ENCODE measurements at regions not wholly inside any gene's neighbourhood (a gene's known extent, or its start where the extent isn't known, plus 50 kb on each side); places are given as distances from the start of the nearest gene placed in this dataset.

GRCh38 chr4:149176039-149176438 lies 639.6 kb downstream of the IQCM start:
- FAIRE-seq: no peak
- no peak for DNase-seq (ENCODE audit: insufficient read length, low spot score)
- TF ChIP-seq POU2F2 (IDR thresholded peaks at IDR 0.05; ENCODE audit: low read depth, low read length) (no peak), PAX5 (IDR thresholded peaks at IDR 0.05; ENCODE audit: insufficient read depth, low read length, severe bottlenecking) (no peak), POLR2A (IDR thresholded peaks at IDR 0.05; ENCODE audit: low read depth, low read length) (no peak), SPI1 (IDR thresholded peaks at IDR 0.05; ENCODE audit: low read depth, low read length) (no peak), POLR2AphosphoS5 (IDR thresholded peaks at IDR 0.05; ENCODE audit: low read depth, low read length) (no peak), TAF1 (IDR thresholded peaks at IDR 0.05; ENCODE audit: low read depth, low read length) (no peak)

- no peak for TF ChIP-seq POLR2AphosphoS5 (IDR thresholded peaks at IDR 0.05; ENCODE audit: low read depth, low read length)
- TF ChIP-seq PAX5 (IDR thresholded peaks at IDR 0.05; ENCODE audit: insufficient read depth, low read length, severe bottlenecking): no peak
- no peak for TF ChIP-seq TAF1 (IDR thresholded peaks at IDR 0.05; ENCODE audit: low read depth, low read length)
- TF ChIP-seq POLR2A (IDR thresholded peaks at IDR 0.05; ENCODE audit: low read depth, low read length): no peak
- no peak for TF ChIP-seq SPI1 (IDR thresholded peaks at IDR 0.05; ENCODE audit: low read depth, low read length)
- no peak for TF ChIP-seq POU2F2 (IDR thresholded peaks at IDR 0.05; ENCODE audit: low read depth, low read length)
- no peak for DNase-seq (ENCODE audit: insufficient read length, low spot score)
- FAIRE-seq: no peak
These were observed 640.1 kb downstream of the IQCM start for GRCh38 chr4:149175549-149175948.

- FAIRE-seq (no peak), DNase-seq (ENCODE audit: insufficient read length, low spot score) (no peak)
- TF ChIP-seq POU2F2 (IDR thresholded peaks at IDR 0.05; ENCODE audit: low read depth, low read length) (no peak), POLR2A (IDR thresholded peaks at IDR 0.05; ENCODE audit: low read depth, low read length) (no peak), POLR2AphosphoS5 (IDR thresholded peaks at IDR 0.05; ENCODE audit: low read depth, low read length) (no peak), SPI1 (IDR thresholded peaks at IDR 0.05; ENCODE audit: low read depth, low read length) (no peak), TAF1 (IDR thresholded peaks at IDR 0.05; ENCODE audit: low read depth, low read length) (no peak), PAX5 (IDR thresholded peaks at IDR 0.05; ENCODE audit: insufficient read depth, low read length, severe bottlenecking) (no peak)
These were observed 642.2 kb downstream of the IQCM start for GRCh38 chr4:149173241-149174013.

GRCh38 chr4:149168645-149169044 lies 647.0 kb downstream of the IQCM start:
- no peak for TF ChIP-seq TAF1 (IDR thresholded peaks at IDR 0.05; ENCODE audit: low read depth, low read length)
- no peak for TF ChIP-seq POU2F2 (IDR thresholded peaks at IDR 0.05; ENCODE audit: low read depth, low read length)
- no peak for TF ChIP-seq PAX5 (IDR thresholded peaks at IDR 0.05; ENCODE audit: insufficient read depth, low read length, severe bottlenecking)
- TF ChIP-seq POLR2A (IDR thresholded peaks at IDR 0.05; ENCODE audit: low read depth, low read length): no peak
- no peak for TF ChIP-seq SPI1 (IDR thresholded peaks at IDR 0.05; ENCODE audit: low read depth, low read length)
- TF ChIP-seq POLR2AphosphoS5 (IDR thresholded peaks at IDR 0.05; ENCODE audit: low read depth, low read length): no peak
- no peak for FAIRE-seq
- DNase-seq (ENCODE audit: insufficient read length, low spot score): no peak

- no peak for DNase-seq (ENCODE audit: insufficient read length, low spot score)
- FAIRE-seq: no peak
- TF ChIP-seq POLR2A (IDR thresholded peaks at IDR 0.05; ENCODE audit: low read depth, low read length) (no peak), POU2F2 (IDR thresholded peaks at IDR 0.05; ENCODE audit: low read depth, low read length) (no peak), SPI1 (IDR thresholded peaks at IDR 0.05; ENCODE audit: low read depth, low read length) (no peak), PAX5 (IDR thresholded peaks at IDR 0.05; ENCODE audit: insufficient read depth, low read length, severe bottlenecking) (no peak), POLR2AphosphoS5 (IDR thresholded peaks at IDR 0.05; ENCODE audit: low read depth, low read length) (no peak), TAF1 (IDR thresholded peaks at IDR 0.05; ENCODE audit: low read depth, low read length) (no peak)
These were observed 648.8 kb downstream of the IQCM start for GRCh38 chr4:149166876-149167275.

- no peak for FAIRE-seq
- no peak for DNase-seq (ENCODE audit: insufficient read length, low spot score)
- no peak for TF ChIP-seq POLR2AphosphoS5 (IDR thresholded peaks at IDR 0.05; ENCODE audit: low read depth, low read length)
- no peak for TF ChIP-seq TAF1 (IDR thresholded peaks at IDR 0.05; ENCODE audit: low read depth, low read length)
- TF ChIP-seq PAX5 (IDR thresholded peaks at IDR 0.05; ENCODE audit: insufficient read depth, low read length, severe bottlenecking): no peak
- TF ChIP-seq POLR2A (IDR thresholded peaks at IDR 0.05; ENCODE audit: low read depth, low read length): no peak
- TF ChIP-seq POU2F2 (IDR thresholded peaks at IDR 0.05; ENCODE audit: low read depth, low read length): no peak
- no peak for TF ChIP-seq SPI1 (IDR thresholded peaks at IDR 0.05; ENCODE audit: low read depth, low read length)
These were observed 649.3 kb downstream of the IQCM start for GRCh38 chr4:149166365-149166764.

GRCh38 chr4:149164282-149164681 lies 651.4 kb downstream of the IQCM start:
- DNase-seq (ENCODE audit: insufficient read length, low spot score) (no peak), FAIRE-seq (no peak)
- TF ChIP-seq POLR2AphosphoS5 (IDR thresholded peaks at IDR 0.05; ENCODE audit: low read depth, low read length) (no peak), POLR2A (IDR thresholded peaks at IDR 0.05; ENCODE audit: low read depth, low read length) (no peak), SPI1 (IDR thresholded peaks at IDR 0.05; ENCODE audit: low read depth, low read length) (no peak), PAX5 (IDR thresholded peaks at IDR 0.05; ENCODE audit: insufficient read depth, low read length, severe bottlenecking) (no peak), TAF1 (IDR thresholded peaks at IDR 0.05; ENCODE audit: low read depth, low read length) (no peak), POU2F2 (IDR thresholded peaks at IDR 0.05; ENCODE audit: low read depth, low read length) (no peak)

- DNase-seq (ENCODE audit: insufficient read length, low spot score) (no peak), FAIRE-seq (no peak)
- TF ChIP-seq POLR2A (IDR thresholded peaks at IDR 0.05; ENCODE audit: low read depth, low read length): no peak
These were observed 654.4 kb downstream of the IQCM start for GRCh38 chr4:149161247-149161646.

- DNase-seq (ENCODE audit: insufficient read length, low spot score) (no peak), FAIRE-seq (no peak)
- no peak for TF ChIP-seq TAF1 (IDR thresholded peaks at IDR 0.05; ENCODE audit: low read depth, low read length)
- no peak for TF ChIP-seq POLR2AphosphoS5 (IDR thresholded peaks at IDR 0.05; ENCODE audit: low read depth, low read length)
- TF ChIP-seq POU2F2 (IDR thresholded peaks at IDR 0.05; ENCODE audit: low read depth, low read length): no peak
- no peak for TF ChIP-seq POLR2A (IDR thresholded peaks at IDR 0.05; ENCODE audit: low read depth, low read length)
- no peak for TF ChIP-seq PAX5 (IDR thresholded peaks at IDR 0.05; ENCODE audit: insufficient read depth, low read length, severe bottlenecking)
These were observed 655.3 kb downstream of the IQCM start for GRCh38 chr4:149160370-149160769.

GRCh38 chr4:149158817-149159216 lies 656.8 kb downstream of the IQCM start:
- DNase-seq (ENCODE audit: insufficient read length, low spot score) (no peak), FAIRE-seq (no peak)
- TF ChIP-seq POLR2A (IDR thresholded peaks at IDR 0.05; ENCODE audit: low read depth, low read length): no peak
- no peak for TF ChIP-seq TAF1 (IDR thresholded peaks at IDR 0.05; ENCODE audit: low read depth, low read length)
- no peak for TF ChIP-seq POLR2AphosphoS5 (IDR thresholded peaks at IDR 0.05; ENCODE audit: low read depth, low read length)
- no peak for TF ChIP-seq SPI1 (IDR thresholded peaks at IDR 0.05; ENCODE audit: low read depth, low read length)
- TF ChIP-seq PAX5 (IDR thresholded peaks at IDR 0.05; ENCODE audit: insufficient read depth, low read length, severe bottlenecking): no peak
- no peak for TF ChIP-seq POU2F2 (IDR thresholded peaks at IDR 0.05; ENCODE audit: low read depth, low read length)
